ENCODE measurements at regions not wholly inside any gene's neighbourhood (a gene's known extent, or its start where the extent isn't known, plus 50 kb on each side); places are given as distances from the start of the nearest gene placed in this dataset.
"Not testable (repeated sequence)": the region's sequence is repeated elsewhere in the genome, so short reads cannot be mapped to it uniquely, and the experiment has no call there.

GRCh38 chr2:144972676-144973075, 452.8 kb upstream of the ZEB2 start:
- Histone ChIP-seq H3K36me3 (ENCODE audit: insufficient read depth, low read length, poor library complexity, severe bottlenecking) (no peaks in the 10 kb centered on the region), H3K4me3 (ENCODE audit: low read depth, low read length, poor library complexity, severe bottlenecking) (no peak overlapping the region), H3K27ac (ENCODE audit: low read depth, low read length, poor library complexity, severe bottlenecking) (no peak overlapping the region), H3K9me3 (ENCODE audit: low read depth, low read length, poor library complexity, severe bottlenecking) (peaks cover 5% of the 10 kb centered on the region), H3K4me1 (ENCODE audit: insufficient read depth, low read length, poor library complexity, severe bottlenecking) (no peaks in the 10 kb centered on the region), H3K27me3 (replicated peaks; ENCODE audit: insufficient read depth, low read depth, low read length, poor library complexity) (no peaks in the 10 kb centered on the region)
- DNase-seq (ENCODE audit: low spot score) = no peak
- intact Hi-C loops (cut with micrococcal nuclease; ENCODE audit: unreplicated experiment) = no loop called here
- CTCF ChIA-PET = no interaction called here
- TF ChIP-seq EZH2 (IDR thresholded peaks at IDR 0.05; ENCODE audit: borderline replicate concordance, low read depth, low read length, poor library complexity, severe bottlenecking) = no peak
- TF ChIP-seq, protein P1, sequence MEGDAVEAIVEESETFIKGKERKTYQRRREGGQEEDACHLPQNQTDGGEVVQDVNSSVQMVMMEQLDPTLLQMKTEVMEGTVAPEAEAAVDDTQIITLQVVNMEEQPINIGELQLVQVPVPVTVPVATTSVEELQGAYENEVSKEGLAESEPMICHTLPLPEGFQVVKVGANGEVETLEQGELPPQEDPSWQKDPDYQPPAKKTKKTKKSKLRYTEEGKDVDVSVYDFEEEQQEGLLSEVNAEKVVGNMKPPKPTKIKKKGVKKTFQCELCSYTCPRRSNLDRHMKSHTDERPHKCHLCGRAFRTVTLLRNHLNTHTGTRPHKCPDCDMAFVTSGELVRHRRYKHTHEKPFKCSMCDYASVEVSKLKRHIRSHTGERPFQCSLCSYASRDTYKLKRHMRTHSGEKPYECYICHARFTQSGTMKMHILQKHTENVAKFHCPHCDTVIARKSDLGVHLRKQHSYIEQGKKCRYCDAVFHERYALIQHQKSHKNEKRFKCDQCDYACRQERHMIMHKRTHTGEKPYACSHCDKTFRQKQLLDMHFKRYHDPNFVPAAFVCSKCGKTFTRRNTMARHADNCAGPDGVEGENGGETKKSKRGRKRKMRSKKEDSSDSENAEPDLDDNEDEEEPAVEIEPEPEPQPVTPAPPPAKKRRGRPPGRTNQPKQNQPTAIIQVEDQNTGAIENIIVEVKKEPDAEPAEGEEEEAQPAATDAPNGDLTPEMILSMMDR (conservative IDR thresholded peaks at IDR 0.05; ENCODE audit: low read depth, low read length) = no peak
- POLR2A ChIA-PET (ENCODE audit: low non-redundant PET) = no interaction called here
- no TSS peak for BruUV-seq (replicated peaks)

DNA sequence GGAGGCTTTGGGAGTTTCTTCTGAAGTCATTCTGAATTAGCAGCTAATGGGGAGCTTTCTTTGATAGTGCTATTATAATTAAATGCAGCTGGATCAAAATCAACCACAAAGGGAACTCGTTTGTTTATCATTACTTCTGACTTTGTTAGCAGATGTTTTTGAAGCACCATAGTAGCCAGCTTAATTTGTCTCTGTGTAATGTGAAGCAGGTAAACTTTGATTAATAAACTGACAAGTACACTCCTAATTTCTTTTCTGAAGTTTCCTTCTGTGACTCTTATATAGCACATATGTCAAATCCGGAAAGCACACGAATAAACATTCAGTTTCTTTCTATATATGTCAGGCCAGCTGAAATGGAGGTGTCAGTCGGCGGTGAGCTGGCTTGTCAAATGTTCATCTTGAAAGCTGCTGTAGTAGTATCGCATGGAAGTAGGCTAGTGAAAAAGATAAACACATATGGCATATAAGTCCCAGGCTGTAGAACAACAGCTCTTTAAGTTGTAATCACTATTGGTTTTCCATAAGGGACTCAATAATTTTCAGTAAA, 451.9 kb upstream of the ZEB2 start:
- Histone ChIP-seq H3K4me1 (ENCODE audit: insufficient read depth, low read length, poor library complexity, severe bottlenecking) (no peaks in the 10 kb centered on the region), H3K4me3 (ENCODE audit: low read depth, low read length, poor library complexity, severe bottlenecking) (no peak overlapping the region), H3K27ac (ENCODE audit: low read depth, low read length, poor library complexity, severe bottlenecking) (no peak overlapping the region), H3K9me3 (ENCODE audit: low read depth, low read length, poor library complexity, severe bottlenecking) (peaks cover 5% of the 10 kb centered on the region), H3K27me3 (replicated peaks; ENCODE audit: insufficient read depth, low read depth, low read length, poor library complexity) (no peaks in the 10 kb centered on the region), H3K36me3 (ENCODE audit: insufficient read depth, low read length, poor library complexity, severe bottlenecking) (no peaks in the 10 kb centered on the region)
- TF ChIP-seq, protein P1 (conservative IDR thresholded peaks at IDR 0.05; ENCODE audit: low read depth, low read length) = no peak
- TF ChIP-seq EZH2 (IDR thresholded peaks at IDR 0.05; ENCODE audit: borderline replicate concordance, low read depth, low read length, poor library complexity, severe bottlenecking) = no peak
- ChIA-PET POLR2A (ENCODE audit: low non-redundant PET) (no interaction called here), CTCF (no interaction called here)
- no peak for DNase-seq (ENCODE audit: low spot score)
- no TSS peak for BruUV-seq (replicated peaks)
- intact Hi-C loops (cut with micrococcal nuclease; ENCODE audit: unreplicated experiment) = no loop called here

- BruUV-seq (replicated peaks); CTCF ChIA-PET; H3K36me3 ChIP-seq (ENCODE audit: insufficient read depth, low read length, poor library complexity, severe bottlenecking); H3K4me3 ChIP-seq (ENCODE audit: low read depth, low read length, poor library complexity, severe bottlenecking); H3K9me3 ChIP-seq (ENCODE audit: low read depth, low read length, poor library complexity, severe bottlenecking); DNase-seq (ENCODE audit: low spot score); H3K27me3 ChIP-seq (replicated peaks; ENCODE audit: insufficient read depth, low read depth, low read length, poor library complexity); H3K27ac ChIP-seq (ENCODE audit: low read depth, low read length, poor library complexity, severe bottlenecking); POLR2A ChIA-PET (ENCODE audit: low non-redundant PET); intact Hi-C loops (cut with micrococcal nuclease; ENCODE audit: unreplicated experiment); H3K4me1 ChIP-seq (ENCODE audit: insufficient read depth, low read length, poor library complexity, severe bottlenecking): not testable (repeated sequence)
Measured at GRCh38 chr2:144970410-144970809, 450.5 kb upstream of the ZEB2 start.

- POLR2A ChIA-PET (ENCODE audit: low non-redundant PET); intact Hi-C loops (cut with micrococcal nuclease; ENCODE audit: unreplicated experiment); H3K4me1 ChIP-seq (ENCODE audit: insufficient read depth, low read length, poor library complexity, severe bottlenecking); DNase-seq (ENCODE audit: low spot score); CTCF ChIA-PET; H3K36me3 ChIP-seq (ENCODE audit: insufficient read depth, low read length, poor library complexity, severe bottlenecking); H3K4me3 ChIP-seq (ENCODE audit: low read depth, low read length, poor library complexity, severe bottlenecking); H3K27me3 ChIP-seq (replicated peaks; ENCODE audit: insufficient read depth, low read depth, low read length, poor library complexity); BruUV-seq (replicated peaks); H3K27ac ChIP-seq (ENCODE audit: low read depth, low read length, poor library complexity, severe bottlenecking): not testable (repeated sequence)
- peaks cover 12% of the 10 kb centered on the region for H3K9me3 ChIP-seq (ENCODE audit: low read depth, low read length, poor library complexity, severe bottlenecking)
Measured at GRCh38 chr2:144969564-144969963, 449.6 kb upstream of the ZEB2 start.
